GM12873 (cell line): ENCODE measurements at regions not wholly inside any gene's neighbourhood (a gene's known extent, or its start where the extent isn't known, plus 50 kb on each side); places are given as distances from the start of the nearest gene placed in this dataset.

ENCODE experiments used
- CTCF ChIP-seq: IDR thresholded peaks from 2 replicates; pipeline ENCODE4 v1.5.1; 2012; ENCODE audit warnings: low read depth, mild to moderate bottlenecking, moderate library complexity, low read length, control low read depth; ENCODE audit not compliant: insufficient read depth; ENCODE audit errors: missing control alignments

- TF ChIP-seq CTCF: no peak
These were observed 186.8 kb upstream of the TMEM229A start for GRCh38 chr7:124219681-124220080.

GRCh38 chr7:124208642-124209041 is 175.8 kb upstream of the TMEM229A start:
- TF ChIP-seq CTCF: no peak

- TF ChIP-seq CTCF: no peak
These were observed 175.3 kb upstream of the TMEM229A start for GRCh38 chr7:124208173-124208572.

- no peak for TF ChIP-seq CTCF
These were observed 172.7 kb upstream of the TMEM229A start for GRCh38 chr7:124205526-124205925.

- TF ChIP-seq CTCF: no peak
These were observed 169.7 kb upstream of the TMEM229A start for GRCh38 chr7:124202546-124202945.

- no peak for TF ChIP-seq CTCF
These were observed 169.0 kb upstream of the TMEM229A start for GRCh38 chr7:124201768-124202349.

- TF ChIP-seq CTCF: no peak
These were observed 163.7 kb upstream of the TMEM229A start for GRCh38 chr7:124196519-124196918.
